Gastroesophageal sphincter (tissue), 4 donors: ENCODE measurements at regions not wholly inside any gene's neighbourhood (a gene's known extent, or its start where the extent isn't known, plus 50 kb on each side); places are given as distances from the start of the nearest gene placed in this dataset.

Experiments used
- ATAC-seq: fragments of 150-250 bp; one replicate; pipeline ENCODE4 v1.9.1; 2016; ENCODE audit warnings: mild to moderate bottlenecking, moderate library complexity
- H3K27ac ChIP-seq, 4 donors: fragments of 200-600 bp; sonication (generic) in 3 of 4; 1 replicate in 3 of 4; 2 replicates in 1 of 4; pipeline ENCODE4 v1.5.1; 2016 to 2019
- H3K27me3 ChIP-seq: fragments of 200-600 bp; sonication (generic); one replicate; pipeline ENCODE4 v1.5.1; 2019
- H3K36me3 ChIP-seq, 2 donors: fragments of 200-600 bp; sonication (generic); one replicate each; pipeline ENCODE4 v1.5.1; 2019; ENCODE audit warnings: control low read depth in 1 of 2
- H3K4me1 ChIP-seq, 3 donors: fragments of 200-600 bp; sonication (generic); 1 replicate in 2 of 3; 2 replicates in 1 of 3; pipeline ENCODE4 v1.5.1; 2016 to 2019; ENCODE audit warnings: control low read depth in 2 of 3
- H3K4me3 ChIP-seq, 2 donors: fragments of 200-600 bp; sonication (generic); one replicate each; pipeline ENCODE4 v1.5.1; 2019; ENCODE audit warnings: mild to moderate bottlenecking in 1 of 2, moderate library complexity in 1 of 2
- H3K9me3 ChIP-seq, 3 donors: fragments of 200-600 bp; sonication (generic); one replicate each; pipeline ENCODE4 v1.5.1; 2017 to 2019; ENCODE audit warnings: control low read depth in 2 of 3
- EP300 ChIP-seq: sonication (generic); formaldehyde crosslinking; IDR thresholded peaks from one replicate; pipeline ENCODE4 v1.6.1; 2017; ENCODE audit warnings: antibody characterized with exemption, mild to moderate bottlenecking
- POLR2A ChIP-seq, 2 donors: fragments of 450-650 bp; IDR thresholded peaks; one replicate each; pipeline ENCODE4 v1.6.1; 2017; ENCODE audit warnings: antibody characterized with exemption in 2 of 2, mild to moderate bottlenecking in 2 of 2, moderate library complexity in 1 of 2
- POLR2AphosphoS5 ChIP-seq: sonication (generic); formaldehyde crosslinking; IDR thresholded peaks from one replicate; pipeline ENCODE4 v1.6.1; 2017; ENCODE audit warnings: antibody characterized with exemption
- WGBS, 2 donors: methylation state at CpG; one replicate each; pipeline ENCODE4 v1.1.5; 2018; ENCODE audit warnings: low coverage in 1 of 2; 5-methylcytosine and 5-hydroxymethylcytosine counted together
- TF ChIP-seq, protein P1 (sequence below), 4 experiments: fragments of 200-600 bp in 2 of 4; fragments of 450-650 bp in 2 of 4; sonication (generic) in 1 of 4; IDR thresholded peaks; one replicate each; pipeline ENCODE4 v1.5.1; 2017 to 2019; ENCODE audit warnings: antibody characterized with exemption in 4 of 4, mild to moderate bottlenecking in 2 of 4, moderate library complexity in 2 of 4

- H3K4me1 ChIP-seq: no peaks in the 10 kb centered on the region
- H3K36me3 ChIP-seq: no peaks in the 10 kb centered on the region
- no peaks in the 10 kb centered on the region for H3K9me3 ChIP-seq
- H3K27ac ChIP-seq: no peak overlapping the region
- TF ChIP-seq POLR2A (IDR thresholded peaks at IDR 0.05) (no peak), POLR2AphosphoS5 (no peak), EP300 (no peak)
- TF ChIP-seq, protein P1, sequence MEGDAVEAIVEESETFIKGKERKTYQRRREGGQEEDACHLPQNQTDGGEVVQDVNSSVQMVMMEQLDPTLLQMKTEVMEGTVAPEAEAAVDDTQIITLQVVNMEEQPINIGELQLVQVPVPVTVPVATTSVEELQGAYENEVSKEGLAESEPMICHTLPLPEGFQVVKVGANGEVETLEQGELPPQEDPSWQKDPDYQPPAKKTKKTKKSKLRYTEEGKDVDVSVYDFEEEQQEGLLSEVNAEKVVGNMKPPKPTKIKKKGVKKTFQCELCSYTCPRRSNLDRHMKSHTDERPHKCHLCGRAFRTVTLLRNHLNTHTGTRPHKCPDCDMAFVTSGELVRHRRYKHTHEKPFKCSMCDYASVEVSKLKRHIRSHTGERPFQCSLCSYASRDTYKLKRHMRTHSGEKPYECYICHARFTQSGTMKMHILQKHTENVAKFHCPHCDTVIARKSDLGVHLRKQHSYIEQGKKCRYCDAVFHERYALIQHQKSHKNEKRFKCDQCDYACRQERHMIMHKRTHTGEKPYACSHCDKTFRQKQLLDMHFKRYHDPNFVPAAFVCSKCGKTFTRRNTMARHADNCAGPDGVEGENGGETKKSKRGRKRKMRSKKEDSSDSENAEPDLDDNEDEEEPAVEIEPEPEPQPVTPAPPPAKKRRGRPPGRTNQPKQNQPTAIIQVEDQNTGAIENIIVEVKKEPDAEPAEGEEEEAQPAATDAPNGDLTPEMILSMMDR (IDR thresholded peaks at IDR 0.05): no peak
- H3K4me3 ChIP-seq: no peak overlapping the region
- no peaks in the 10 kb centered on the region for H3K27me3 ChIP-seq
- 68 to 85% methylated on average over 3 to 5 of the region's 5 CpGs for WGBS, 2 donors
- no peak for ATAC-seq
These were observed 223.0 kb downstream of the NR2F2 start for GRCh38 chr15:96553451-96553850.

DNA sequence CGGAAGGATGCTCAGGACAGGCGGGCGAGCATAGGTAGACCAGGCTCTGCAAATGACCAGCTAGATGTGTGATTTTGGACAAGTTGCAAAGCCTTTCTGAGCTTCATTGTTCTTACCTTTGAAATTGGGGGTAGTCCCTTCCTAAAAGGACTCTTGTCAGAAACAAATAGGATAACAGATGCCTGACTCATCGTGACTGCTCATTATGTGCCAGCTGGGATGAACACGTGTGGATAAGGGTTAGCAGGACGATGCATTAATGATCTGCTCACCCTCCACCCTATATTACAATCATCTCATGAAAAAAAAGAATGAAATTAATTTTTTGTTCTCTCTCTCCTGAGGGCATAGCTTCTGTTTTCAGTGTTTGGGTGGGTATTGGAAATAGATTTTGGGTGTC, 223.4 kb downstream of the NR2F2 start:
- H3K4me1 ChIP-seq: no peaks in the 10 kb centered on the region
- no peaks in the 10 kb centered on the region for H3K9me3 ChIP-seq
- H3K27me3 ChIP-seq: no peaks in the 10 kb centered on the region
- no peak for ATAC-seq
- WGBS, 2 donors: 85 to 86% methylated on average over 6 of the region's 6 CpGs
- TF ChIP-seq EP300 (no peak), POLR2A (IDR thresholded peaks at IDR 0.05) (no peak), POLR2AphosphoS5 (no peak)
- TF ChIP-seq, protein P1 (IDR thresholded peaks at IDR 0.05): no peak
- no peaks in the 10 kb centered on the region for H3K36me3 ChIP-seq
- H3K27ac ChIP-seq: no peak overlapping the region
- H3K4me3 ChIP-seq: no peak overlapping the region

- no peak for ATAC-seq
- no peak overlapping the region for H3K4me3 ChIP-seq
- no peaks in the 10 kb centered on the region for H3K27me3 ChIP-seq
- H3K9me3 ChIP-seq: no peaks in the 10 kb centered on the region
- no peaks in the 10 kb centered on the region for H3K4me1 ChIP-seq
- no peaks in the 10 kb centered on the region for H3K36me3 ChIP-seq
- no peak overlapping the region for H3K27ac ChIP-seq
- TF ChIP-seq POLR2AphosphoS5 (no peak), EP300 (no peak), POLR2A (IDR thresholded peaks at IDR 0.05) (no peak)
- TF ChIP-seq, protein P1 (IDR thresholded peaks at IDR 0.05): no peak
These were observed 224.0 kb downstream of the NR2F2 start for GRCh38 chr15:96554541-96554940.

DNA sequence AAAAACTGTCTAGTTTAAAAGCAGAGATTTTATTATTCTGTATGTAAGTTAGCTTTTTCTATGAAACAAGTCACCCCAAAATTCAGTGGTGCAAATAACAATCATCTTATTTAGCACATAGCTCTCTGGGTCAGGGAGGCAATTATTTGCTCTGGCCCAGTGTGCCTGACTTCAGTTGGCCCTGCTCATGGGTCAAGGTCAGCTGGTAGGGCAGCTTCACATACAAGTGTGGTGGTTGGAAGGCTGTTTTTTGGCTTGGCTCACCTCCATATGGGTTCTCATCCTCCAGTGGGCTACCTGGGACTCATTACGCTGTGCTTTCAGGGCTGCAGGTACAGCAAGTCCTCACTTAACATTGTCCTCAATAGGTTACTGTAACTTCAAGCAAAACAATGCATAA, 228.6 kb downstream of the NR2F2 start:
- TF ChIP-seq EP300 (no peak), POLR2A (IDR thresholded peaks at IDR 0.05) (no peak)
- TF ChIP-seq, protein P1 (IDR thresholded peaks at IDR 0.05): no peak
- ATAC-seq: no peak
- Histone ChIP-seq H3K4me1 (no peaks in the 10 kb centered on the region), H3K9me3 (peaks cover 0 to 10% (median 0%) of the 10 kb centered on the region in 3 donors), H3K27me3 (no peaks in the 10 kb centered on the region), H3K36me3 (no peaks in the 10 kb centered on the region), H3K4me3 (no peak overlapping the region), H3K27ac (no peak overlapping the region)
- WGBS, 2 donors: no CpG with 5 or more reads among the region's 1 CpG

DNA sequence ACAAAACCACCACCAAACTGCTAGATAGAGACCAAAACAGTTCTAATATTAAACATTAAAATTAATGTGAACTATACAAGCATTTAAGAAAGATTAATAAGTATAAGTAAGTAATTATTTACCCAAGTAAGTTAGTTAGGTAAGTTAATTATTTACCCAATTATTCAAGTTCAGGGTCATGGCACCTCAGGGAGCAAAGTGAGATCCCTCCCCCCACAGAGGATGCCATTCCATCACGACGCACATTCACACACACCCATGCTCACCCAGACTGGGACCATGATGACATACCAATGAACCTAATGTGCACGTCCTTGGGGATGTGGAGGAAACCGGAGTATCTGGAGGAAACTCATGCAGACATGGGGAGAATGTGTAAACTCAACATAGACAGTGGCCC, 229.1 kb downstream of the NR2F2 start:
- Histone ChIP-seq H3K27ac (no peak overlapping the region), H3K27me3 (no peaks in the 10 kb centered on the region), H3K4me3 (no peak overlapping the region), H3K4me1 (no peaks in the 10 kb centered on the region), H3K9me3 (peaks cover 0 to 10% (median 0%) of the 10 kb centered on the region in 3 donors), H3K36me3 (no peaks in the 10 kb centered on the region)
- no peak for ATAC-seq
- 80 to 93% methylated on average over 4 of the region's 4 CpGs for WGBS, 2 donors
- TF ChIP-seq POLR2AphosphoS5 (no peak), EP300 (no peak), POLR2A (IDR thresholded peaks at IDR 0.05) (no peak)
- TF ChIP-seq, protein P1 (IDR thresholded peaks at IDR 0.05): no peak
